ENCODE measurements at regions not wholly inside any gene's neighbourhood (a gene's known extent, or its start where the extent isn't known, plus 50 kb on each side); places are given as distances from the start of the nearest gene placed in this dataset.

- intact Hi-C loops (cut with DNase I; ENCODE audit: low total_unique reads) = no loop called here
- DNase-seq = no peak
- H3K27me3 ChIP-seq = no peaks in the 10 kb centered on the region
- no peaks in the 10 kb centered on the region for H3K9me3 ChIP-seq
- TF ChIP-seq CTCF (IDR thresholded peaks at IDR 0.05) = no peak
- TF ChIP-seq POLR2A (IDR thresholded peaks at IDR 0.05) = no peak
- H3K27ac ChIP-seq = no peak overlapping the region
- H3K4me1 ChIP-seq = no peaks in the 10 kb centered on the region
- no peak overlapping the region for H3K4me3 ChIP-seq
- no peaks in the 10 kb centered on the region for H3K36me3 ChIP-seq
Measured at GRCh38 chr10:130261306-130261705, 125.1 kb downstream of the GLRX3 start.

- Histone ChIP-seq H3K4me3 (no peak overlapping the region), H3K27me3 (no peaks in the 10 kb centered on the region), H3K27ac (no peak overlapping the region), H3K4me1 (no peaks in the 10 kb centered on the region), H3K9me3 (no peaks in the 10 kb centered on the region), H3K36me3 (no peaks in the 10 kb centered on the region)
- TF ChIP-seq CTCF (IDR thresholded peaks at IDR 0.05) (no peak), POLR2A (IDR thresholded peaks at IDR 0.05) (no peak)
- no peak for DNase-seq
- intact Hi-C loops (cut with DNase I; ENCODE audit: low total_unique reads) = no loop called here
Measured at GRCh38 chr10:130261766-130262165, 125.6 kb downstream of the GLRX3 start.

GRCh38 chr10:130263289-130263688 is 127.1 kb downstream of the GLRX3 start:
- Histone ChIP-seq H3K27me3 (no peaks in the 10 kb centered on the region), H3K9me3 (no peaks in the 10 kb centered on the region), H3K4me3 (no peak overlapping the region), H3K36me3 (no peaks in the 10 kb centered on the region), H3K4me1 (no peaks in the 10 kb centered on the region), H3K27ac (no peak overlapping the region)
- DNase-seq = no peak
- TF ChIP-seq CTCF (IDR thresholded peaks at IDR 0.05) = no peak
- TF ChIP-seq POLR2A (IDR thresholded peaks at IDR 0.05) = no peak
- intact Hi-C loops (cut with DNase I; ENCODE audit: low total_unique reads) = no loop called here

GRCh38 chr10:130265542-130265941 is 129.4 kb downstream of the GLRX3 start:
- H3K27ac ChIP-seq = no peak overlapping the region
- no peak for TF ChIP-seq CTCF (IDR thresholded peaks at IDR 0.05)
- TF ChIP-seq POLR2A (IDR thresholded peaks at IDR 0.05) = no peak

GRCh38 chr10:130282492-130283218 is 146.5 kb downstream of the GLRX3 start:
- peaks cover 0 to 14% of the 10 kb centered on the region in 2 donors for H3K9me3 ChIP-seq
- TF ChIP-seq CTCF (IDR thresholded peaks at IDR 0.05) (no peak), POLR2A (IDR thresholded peaks at IDR 0.05) (no peak)
- no peak overlapping the region for H3K27ac ChIP-seq
- no peaks in the 10 kb centered on the region for H3K27me3 ChIP-seq
- H3K4me1 ChIP-seq = no peaks in the 10 kb centered on the region
- H3K4me3 ChIP-seq = no peak overlapping the region
- no peaks in the 10 kb centered on the region for H3K36me3 ChIP-seq
- intact Hi-C loops (cut with DNase I; ENCODE audit: low total_unique reads) = no loop called here
- DNase-seq = no peak

More at GRCh38 chr10:130265542-130265941, 129.4 kb downstream of the GLRX3 start:
- H3K27me3 ChIP-seq = no peaks in the 10 kb centered on the region
- H3K4me3 ChIP-seq = no peak overlapping the region
- no peaks in the 10 kb centered on the region for H3K36me3 ChIP-seq
- H3K4me1 ChIP-seq = no peaks in the 10 kb centered on the region
- DNase-seq = no peak
- intact Hi-C loops (cut with DNase I; ENCODE audit: low total_unique reads) = no loop called here
- no peaks in the 10 kb centered on the region for H3K9me3 ChIP-seq
